ENCODE measurements at regions not wholly inside any gene's neighbourhood (a gene's known extent, or its start where the extent isn't known, plus 50 kb on each side); places are given as distances from the start of the nearest gene placed in this dataset.

GRCh38 chrX:43002526-43003203 is 224.7 kb upstream of the PPP1R2C start:
- intact Hi-C loops (cut with micrococcal nuclease): no loop called here
- Histone ChIP-seq H3K9ac (ENCODE audit: low read length) (no peak overlapping the region), H3K4me3 (ENCODE audit: control extremely low read depth in 1 of 5, extremely low read depth in 1 of 5, insufficient read depth in 1 of 5, low read depth in 2 of 5, low read length in 4 of 5) (peak overlapping the region in 1 of 5 experiments; percentile 10), H3K27me3 (replicated peaks in 1 of 4; ENCODE audit: control extremely low read depth in 1 of 4, control insufficient read depth in 3 of 4, insufficient read depth in 4 of 4, low read length in 3 of 4) (no peaks in the 10 kb centered on the region), H3K79me2 (ENCODE audit: control insufficient read depth, insufficient read depth, low read length) (no peaks in the 10 kb centered on the region), H2AFZ (ENCODE audit: insufficient read depth, low read depth, low read length, poor library complexity, severe bottlenecking) (no peak overlapping the region), H3K9me3 (ENCODE audit: control extremely low read depth in 1 of 3, control insufficient read depth in 2 of 3, insufficient read depth in 1 of 3, low read length in 2 of 3) (no peaks in the 10 kb centered on the region), H3K27ac (ENCODE audit: low read length in 2 of 2) (no peak overlapping the region), H3K36me3 (replicated peaks in 1 of 2; ENCODE audit: control extremely low read depth in 1 of 2, control insufficient read depth in 1 of 2, extremely low read depth in 1 of 2, insufficient read depth in 2 of 2, low read length in 1 of 2) (no peaks in the 10 kb centered on the region), H4K20me1 (ENCODE audit: control insufficient read depth, insufficient read depth, low read length, poor library complexity, severe bottlenecking) (no peaks in the 10 kb centered on the region), H3K4me2 (replicated peaks; ENCODE audit: low read depth, low read length, poor library complexity, severe bottlenecking) (peak overlapping the region; percentile 34), H3K4me1 (ENCODE audit: control insufficient read depth in 2 of 2, insufficient read depth in 2 of 2, low read length in 2 of 2) (peaks cover 6 to 16% of the 10 kb centered on the region in 2 donors)
- WGBS (ENCODE audit: insufficient coverage): no CpG with 5 or more reads among the region's 4 CpGs
- DNase-seq (peak; percentile 35), ATAC-seq (ENCODE audit: low read depth) (peak; percentile 45)
- Mint-ChIP-seq H3K4me3 (no peak overlapping the region), H3K9me3 (ENCODE audit: insufficient read depth) (no peaks in the 10 kb centered on the region), H3K27ac (peak overlapping the region; percentile 27), H3K4me1 (peaks cover 19% of the 10 kb centered on the region), H3K27me3 (no peaks in the 10 kb centered on the region)
- TF ChIP-seq CTCF (IDR thresholded peaks at IDR 0.05): no peak
- CTCF ChIA-PET: no interaction called here
- POLR2A ChIA-PET: interaction anchor here (0.6 to 0.7 kb wide), 2 partner anchors 9 to 55 kb away, joined by 4 to 7 read pairs; no protein-coding TSS in a partner anchor

- ChIA-PET POLR2A (interaction anchor here (0.6 to 0.7 kb wide), 2 partner anchors 9 to 56 kb away, joined by 4 to 7 read pairs; no protein-coding TSS in a partner anchor), CTCF (interaction anchor here (0.7 kb wide), 1 partner anchor 163 kb away, joined by 3 read pairs; no protein-coding TSS in a partner anchor)
- Histone ChIP-seq H3K79me2 (ENCODE audit: control insufficient read depth, insufficient read depth, low read length) (no peaks in the 10 kb centered on the region), H3K27me3 (replicated peaks in 1 of 4; ENCODE audit: control extremely low read depth in 1 of 4, control insufficient read depth in 3 of 4, insufficient read depth in 4 of 4, low read length in 3 of 4) (no peaks in the 10 kb centered on the region), H3K4me2 (replicated peaks; ENCODE audit: low read depth, low read length, poor library complexity, severe bottlenecking) (peak overlapping the region; percentile 34), H2AFZ (ENCODE audit: insufficient read depth, low read depth, low read length, poor library complexity, severe bottlenecking) (no peak overlapping the region), H3K36me3 (replicated peaks in 1 of 2; ENCODE audit: control extremely low read depth in 1 of 2, control insufficient read depth in 1 of 2, extremely low read depth in 1 of 2, insufficient read depth in 2 of 2, low read length in 1 of 2) (no peaks in the 10 kb centered on the region), H3K27ac (ENCODE audit: low read length in 2 of 2) (peak overlapping the region in 1 of 2 donors; percentile 16), H4K20me1 (ENCODE audit: control insufficient read depth, insufficient read depth, low read length, poor library complexity, severe bottlenecking) (no peaks in the 10 kb centered on the region), H3K4me3 (ENCODE audit: control extremely low read depth in 1 of 5, extremely low read depth in 1 of 5, insufficient read depth in 1 of 5, low read depth in 2 of 5, low read length in 4 of 5) (peak overlapping the region in 1 of 5 experiments; percentile 10), H3K9ac (ENCODE audit: low read length) (no peak overlapping the region), H3K4me1 (ENCODE audit: control insufficient read depth in 2 of 2, insufficient read depth in 2 of 2, low read length in 2 of 2) (peaks cover 6 to 16% of the 10 kb centered on the region in 2 donors), H3K9me3 (ENCODE audit: control extremely low read depth in 1 of 3, control insufficient read depth in 2 of 3, insufficient read depth in 1 of 3, low read length in 2 of 3) (no peaks in the 10 kb centered on the region)
- H3K27me3 Mint-ChIP-seq: no peaks in the 10 kb centered on the region
- no CpG with 5 or more reads among the region's 3 CpGs for WGBS (ENCODE audit: insufficient coverage)
- H3K9me3 Mint-ChIP-seq (ENCODE audit: insufficient read depth): no peaks in the 10 kb centered on the region
- ATAC-seq (ENCODE audit: low read depth): no peak
- no peak overlapping the region for H3K4me3 Mint-ChIP-seq
- H3K27ac Mint-ChIP-seq: peak overlapping the region; percentile 65
- H3K4me1 Mint-ChIP-seq: peaks cover 19% of the 10 kb centered on the region
- no peak for DNase-seq
- TF ChIP-seq CTCF (IDR thresholded peaks at IDR 0.05) (no peak), EZH2 (IDR thresholded peaks at IDR 0.05; ENCODE audit: borderline replicate concordance, insufficient read depth, low read depth, low read length, poor library complexity, severe bottlenecking) (no peak)
- intact Hi-C loops (cut with micrococcal nuclease): no loop called here
Observed at GRCh38 chrX:43003204-43003565, 225.2 kb upstream of the PPP1R2C start.

All from B cell (primary cell).